Tibial artery (tissue), 4 donors: ENCODE measurements at regions not wholly inside any gene's neighbourhood (a gene's known extent, or its start where the extent isn't known, plus 50 kb on each side); places are given as distances from the start of the nearest gene placed in this dataset.

ENCODE experiments used
- DNase-seq, 2 donors: peaks; one replicate each; pipeline ENCODE4 v3.0.0-alpha.2; 2019
- H3K27ac ChIP-seq, 2 donors: fragments of 200-600 bp; sonication (generic) in 1 of 2; 1 replicate in 1 of 2; 2 replicates in 1 of 2; pipeline ENCODE4 v1.5.1; 2018 to 2019; ENCODE audit warnings: mild to moderate bottlenecking in 1 of 2
- H3K27me3 ChIP-seq, 2 donors: fragments of 200-600 bp; sonication (generic) in 1 of 2; one replicate each; pipeline versions ENCODE4 v1.5.1 to v1.6.0; 2016 to 2019
- H3K36me3 ChIP-seq, 3 donors: fragments of 200-600 bp; sonication (generic) in 2 of 3; one replicate each; pipeline ENCODE4 v1.5.1; 2016 to 2019; ENCODE audit warnings: mild to moderate bottlenecking in 2 of 3
- H3K4me1 ChIP-seq, 4 donors: fragments of 200-600 bp; sonication (generic) in 2 of 4; 1 replicate in 3 of 4; 2 replicates in 1 of 4; pipeline ENCODE4 v1.5.1; 2016 to 2019
- H3K4me3 ChIP-seq, 2 donors: fragments of 200-600 bp; sonication (generic) in 1 of 2; 1 replicate in 1 of 2; 2 replicates in 1 of 2; pipeline ENCODE4 v1.5.1; 2018 to 2019; ENCODE audit warnings: mild to moderate bottlenecking in 2 of 2
- H3K9me3 ChIP-seq, 3 donors: fragments of 200-600 bp; sonication (generic) in 1 of 3; one replicate each; pipeline ENCODE4 v1.5.1; 2016 to 2019
- CTCF ChIP-seq, 2 experiments: fragments of 200-600 bp in 1 of 2; fragments of 450-650 bp in 1 of 2; IDR thresholded peaks; one replicate each; pipeline ENCODE4 v1.5.1; 2017 to 2019; ENCODE audit warnings: antibody characterized with exemption in 2 of 2, mild to moderate bottlenecking in 1 of 2, moderate library complexity in 1 of 2
- intact Hi-C: fragments of 100-400 bp; cut with DNase I; formaldehyde crosslinking; loops from one replicate; pipeline ENCODE4 v1.15.0; 2023; ENCODE audit warnings: low total_unique reads

GRCh38 chr5:102613661-102614060 lies 114.9 kb upstream of the SLCO6A1 start:
- no peak for DNase-seq
- Histone ChIP-seq H3K27me3 (no peaks in the 10 kb centered on the region), H3K27ac (no peak overlapping the region), H3K36me3 (no peaks in the 10 kb centered on the region), H3K4me1 (no peaks in the 10 kb centered on the region), H3K4me3 (no peak overlapping the region), H3K9me3 (no peaks in the 10 kb centered on the region)
- TF ChIP-seq CTCF (IDR thresholded peaks at IDR 0.05): no peak
- intact Hi-C loops: no loop called here

DNA sequence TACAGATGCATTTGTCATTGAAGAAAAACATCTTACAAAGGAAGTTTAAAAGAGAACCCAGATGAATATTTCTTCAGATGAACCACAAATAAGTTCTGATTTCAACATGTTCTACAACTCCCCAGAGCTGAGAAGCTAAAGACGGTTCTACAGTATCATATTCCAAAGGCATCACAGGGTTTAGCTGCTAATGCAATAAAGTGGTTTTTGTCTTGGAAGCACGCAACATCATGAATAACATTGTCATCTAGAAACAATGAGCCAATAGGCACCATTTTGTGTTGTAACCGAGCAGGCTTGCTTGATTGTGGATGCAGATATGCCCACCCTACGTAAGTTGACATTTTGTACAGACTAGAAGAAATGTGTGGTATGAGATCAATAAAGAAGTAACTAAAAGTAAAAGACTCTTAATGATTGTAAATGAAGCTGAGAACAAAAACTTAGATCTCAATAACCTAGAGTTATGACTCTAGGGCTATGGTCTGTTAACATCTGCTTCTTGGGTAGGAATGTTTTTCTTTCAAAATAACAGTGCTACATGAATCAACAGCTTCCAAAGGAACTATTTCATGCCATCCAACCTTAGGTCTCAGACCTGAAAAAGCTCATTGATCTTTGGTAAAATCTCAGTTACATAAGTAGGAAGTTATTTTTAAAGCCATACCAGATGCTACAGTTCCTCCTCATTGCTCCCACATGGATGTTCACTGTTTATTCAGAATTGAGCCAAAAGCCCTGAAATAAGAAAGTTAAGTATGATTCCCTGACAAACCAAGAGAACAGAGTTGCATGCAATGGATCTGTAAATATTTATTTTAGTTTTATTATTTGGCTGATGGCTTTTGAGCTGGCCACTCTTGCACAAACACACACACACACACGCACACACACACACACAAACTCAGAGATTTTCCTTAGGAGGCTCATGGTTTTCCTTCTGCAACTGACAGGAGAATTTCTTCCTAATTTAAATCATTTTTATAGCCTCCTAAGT lies 118.7 kb upstream of the SLCO6A1 start:
- Histone ChIP-seq H3K36me3 (no peaks in the 10 kb centered on the region), H3K27me3 (no peaks in the 10 kb centered on the region), H3K4me1 (no peaks in the 10 kb centered on the region), H3K4me3 (no peak overlapping the region), H3K27ac (no peak overlapping the region), H3K9me3 (no peaks in the 10 kb centered on the region)
- TF ChIP-seq CTCF (IDR thresholded peaks at IDR 0.05): no peak
- intact Hi-C loops: no loop called here
- no peak for DNase-seq

DNA sequence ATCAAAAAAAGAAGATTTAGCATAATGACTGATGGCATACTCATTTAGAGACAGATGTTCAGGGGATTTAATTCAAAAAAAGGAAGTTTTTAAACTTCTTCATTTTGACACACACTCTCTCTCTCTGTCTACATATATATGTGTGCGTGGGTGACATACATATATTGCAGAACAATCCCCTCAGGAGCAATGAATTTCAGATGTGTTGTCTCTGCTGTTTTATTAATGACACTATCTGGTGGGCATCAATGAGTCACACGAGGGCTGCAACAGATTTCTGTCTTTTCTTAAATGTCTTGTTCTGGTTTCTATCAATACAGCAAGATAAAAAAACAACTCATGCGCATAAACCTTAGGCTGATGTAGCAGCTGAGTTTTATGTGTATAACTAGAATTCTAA lies 123.5 kb upstream of the SLCO6A1 start:
- no peaks in the 10 kb centered on the region for H3K36me3 ChIP-seq
- TF ChIP-seq CTCF (IDR thresholded peaks at IDR 0.05): no peak
- intact Hi-C loops: no loop called here
- H3K4me1 ChIP-seq: peaks cover 0 to 21% (median 0%) of the 10 kb centered on the region in 4 donors
- H3K4me3 ChIP-seq: no peak overlapping the region
- no peaks in the 10 kb centered on the region for H3K9me3 ChIP-seq
- no peak overlapping the region for H3K27ac ChIP-seq
- no peaks in the 10 kb centered on the region for H3K27me3 ChIP-seq
- DNase-seq: no peak

DNA sequence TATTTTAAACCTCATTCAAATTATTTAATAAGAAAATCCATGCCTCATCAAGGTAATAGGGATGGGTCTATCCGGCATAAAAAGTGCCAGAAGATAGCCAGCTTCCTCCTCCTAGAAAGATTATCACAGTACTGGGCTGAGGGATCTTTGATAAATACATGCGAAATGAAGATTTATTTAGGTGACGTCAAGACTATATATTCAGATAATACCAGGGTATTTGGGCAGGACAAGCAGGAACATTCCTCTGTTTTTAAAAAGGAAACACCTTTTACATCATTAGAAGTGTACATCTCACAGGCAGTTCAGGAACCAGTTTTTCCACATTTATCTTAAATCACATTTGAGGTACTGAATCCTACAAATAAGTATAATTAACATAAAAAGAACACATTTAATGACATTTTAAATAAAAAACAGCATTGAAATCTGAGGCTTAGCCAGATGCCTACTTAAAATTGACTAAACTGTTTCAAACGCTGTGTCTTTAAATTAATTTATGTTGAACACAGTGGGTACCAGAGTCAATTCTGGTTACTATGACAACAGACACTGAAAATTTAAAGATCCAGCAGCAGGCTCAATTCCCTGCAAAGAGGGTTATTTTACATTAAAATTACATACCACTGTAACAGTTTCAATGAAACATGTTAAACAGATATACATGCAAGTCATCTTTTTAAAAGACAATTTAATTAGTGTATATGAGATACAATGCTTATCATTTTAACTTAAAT lies 124.7 kb upstream of the SLCO6A1 start:
- intact Hi-C loops: no loop called here
- H3K27me3 ChIP-seq: no peaks in the 10 kb centered on the region
- TF ChIP-seq CTCF (IDR thresholded peaks at IDR 0.05): no peak
- no peaks in the 10 kb centered on the region for H3K36me3 ChIP-seq
- H3K9me3 ChIP-seq: no peaks in the 10 kb centered on the region
- H3K4me3 ChIP-seq: no peak overlapping the region
- peaks cover 0 to 32% (median 2%) of the 10 kb centered on the region in 4 donors for H3K4me1 ChIP-seq
- DNase-seq: no peak
- no peak overlapping the region for H3K27ac ChIP-seq

- Histone ChIP-seq H3K4me3 (no peak overlapping the region), H3K9me3 (no peaks in the 10 kb centered on the region), H3K27me3 (no peaks in the 10 kb centered on the region), H3K4me1 (peaks cover 0 to 40% (median 3%) of the 10 kb centered on the region in 4 donors), H3K36me3 (no peaks in the 10 kb centered on the region), H3K27ac (no peak overlapping the region)
- intact Hi-C loops: no loop called here
- no peak for TF ChIP-seq CTCF (IDR thresholded peaks at IDR 0.05)
- no peak for DNase-seq
Measured at GRCh38 chr5:102624405-102624804, 125.6 kb upstream of the SLCO6A1 start.
